DND-41 (cell line): ENCODE measurements at regions not wholly inside any gene's neighbourhood (a gene's known extent, or its start where the extent isn't known, plus 50 kb on each side); places are given as distances from the start of the nearest gene placed in this dataset.

Experiments used
- ATAC-seq: fragments of 200-7000 bp; cut with Tn5 transposase; 3 replicates; pipeline ENCODE4 v1.9.1; 2021; ENCODE audit warnings: low read depth; ENCODE audit not compliant: insufficient read depth
- DNase-seq: peaks from one replicate; pipeline ENCODE4 v3.0.0-alpha.2; 2020
- H2AFZ ChIP-seq: 2 replicates; pipeline ENCODE4 v1.6.0; 2012; ENCODE audit warnings: low read depth, low read length
- H3K27ac ChIP-seq: 2 replicates; pipeline ENCODE4 v1.5.1; 2012; ENCODE audit warnings: low read length, inconsistent platforms
- H3K27me3 ChIP-seq: fragments of 200-600 bp; sonication (generic); 2 replicates; pipeline ENCODE4 v1.6.0; 2012; ENCODE audit warnings: low read length, mild to moderate bottlenecking, inconsistent platforms; ENCODE audit not compliant: insufficient read depth, poor library complexity
- H3K36me3 ChIP-seq: 2 replicates; pipeline ENCODE4 v1.5.1; 2012; ENCODE audit warnings: low read length, inconsistent platforms; ENCODE audit not compliant: insufficient read depth
- H3K4me1 ChIP-seq: 2 replicates; pipeline ENCODE4 v1.5.1; 2012; ENCODE audit warnings: mild to moderate bottlenecking, low read length; ENCODE audit not compliant: insufficient read depth
- H3K4me2 ChIP-seq: 2 replicates; pipeline ENCODE4 v1.6.0; 2012; ENCODE audit warnings: mild to moderate bottlenecking, moderate library complexity, low read length, inconsistent platforms; ENCODE audit not compliant: insufficient read depth
- H3K4me3 ChIP-seq, 2 experiments: fragments of 200-600 bp in 1 of 2; shearing (Covaris generic) in 1 of 2; 2 replicates each; pipeline ENCODE4 v1.5.1; 2012 to 2016; ENCODE audit warnings: inconsistent platforms in 2 of 2, low read length in 2 of 2, mild to moderate bottlenecking in 2 of 2, low read depth in 1 of 2, moderate library complexity in 1 of 2
- H3K79me2 ChIP-seq: 2 replicates; pipeline ENCODE4 v1.6.0; 2012; ENCODE audit warnings: low read length, inconsistent platforms; ENCODE audit not compliant: insufficient read depth
- H3K9ac ChIP-seq: 2 replicates; pipeline ENCODE4 v1.6.0; 2012; ENCODE audit warnings: low read depth, mild to moderate bottlenecking, inconsistent platforms, low read length, moderate library complexity
- H3K9me3 ChIP-seq: 2 replicates; pipeline ENCODE4 v1.5.1; 2012; ENCODE audit warnings: low read length, moderate library complexity, mild to moderate bottlenecking, inconsistent platforms; ENCODE audit not compliant: insufficient read depth, severe bottlenecking
- H4K20me1 ChIP-seq: 2 replicates; pipeline ENCODE4 v1.6.0; 2012; ENCODE audit warnings: low read length; ENCODE audit not compliant: insufficient read depth
- EZH2 ChIP-seq: IDR thresholded peaks from 3 replicates; pipeline ENCODE4 v1.6.1; 2012; ENCODE audit warnings: borderline replicate concordance, low read depth, mild to moderate bottlenecking, moderate library complexity, low read length, inconsistent platforms; ENCODE audit not compliant: severe bottlenecking
- TF ChIP-seq, protein P1 (sequence below): IDR thresholded peaks from 2 replicates; pipeline ENCODE4 v1.5.1; 2012; ENCODE audit warnings: borderline replicate concordance, low read length, moderate library complexity, mild to moderate bottlenecking; ENCODE audit not compliant: poor library complexity, severe bottlenecking; ENCODE audit errors: extremely low read depth

DNA sequence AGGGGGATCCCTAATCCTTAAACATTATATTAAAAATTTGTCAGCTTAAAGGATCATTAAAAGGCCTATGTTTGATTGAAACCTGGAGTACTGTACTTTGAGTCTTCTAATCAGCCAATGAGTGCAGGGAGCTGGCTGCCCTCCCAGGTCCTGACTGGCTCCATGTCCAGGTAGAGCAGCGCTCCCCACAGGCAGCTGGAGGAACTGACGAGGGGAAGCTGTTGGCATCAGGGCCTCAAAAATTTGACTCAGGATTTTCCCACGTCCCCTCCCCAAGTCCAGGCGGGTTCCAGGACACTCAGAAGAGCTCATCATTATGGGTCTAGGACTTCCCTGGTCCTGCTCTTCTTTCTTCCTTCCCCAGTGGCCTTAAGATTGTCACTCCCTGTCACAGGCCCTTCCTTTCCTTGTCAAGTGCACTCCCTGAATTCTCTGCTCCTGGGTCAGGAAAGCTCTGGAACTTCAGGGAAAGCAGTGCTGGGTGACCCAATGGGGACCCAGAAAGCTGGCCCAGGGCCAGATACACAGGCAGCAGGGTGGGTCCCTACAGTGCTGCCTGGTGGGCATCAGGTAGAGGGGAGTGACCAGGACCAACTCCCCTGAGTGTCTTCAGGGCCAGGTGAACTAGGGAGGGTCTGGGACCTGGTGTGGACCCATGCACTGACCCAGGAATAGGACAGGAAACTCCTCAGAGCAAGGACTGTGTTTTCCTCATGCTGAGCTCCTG, 65.5 kb downstream of the GGTLC2 start:
- ATAC-seq, result no peak
- Histone ChIP-seq H3K9ac (no peak overlapping the region), H3K79me2 (no peaks in the 10 kb centered on the region), H3K36me3 (no peaks in the 10 kb centered on the region), H3K9me3 (no peaks in the 10 kb centered on the region), H3K4me1 (no peaks in the 10 kb centered on the region), H3K4me2 (no peak overlapping the region), H3K27me3 (no peaks in the 10 kb centered on the region), H4K20me1 (no peaks in the 10 kb centered on the region), H2AFZ (no peak overlapping the region), H3K4me3 (no peak overlapping the region), H3K27ac (no peak overlapping the region)
- TF ChIP-seq, protein P1, sequence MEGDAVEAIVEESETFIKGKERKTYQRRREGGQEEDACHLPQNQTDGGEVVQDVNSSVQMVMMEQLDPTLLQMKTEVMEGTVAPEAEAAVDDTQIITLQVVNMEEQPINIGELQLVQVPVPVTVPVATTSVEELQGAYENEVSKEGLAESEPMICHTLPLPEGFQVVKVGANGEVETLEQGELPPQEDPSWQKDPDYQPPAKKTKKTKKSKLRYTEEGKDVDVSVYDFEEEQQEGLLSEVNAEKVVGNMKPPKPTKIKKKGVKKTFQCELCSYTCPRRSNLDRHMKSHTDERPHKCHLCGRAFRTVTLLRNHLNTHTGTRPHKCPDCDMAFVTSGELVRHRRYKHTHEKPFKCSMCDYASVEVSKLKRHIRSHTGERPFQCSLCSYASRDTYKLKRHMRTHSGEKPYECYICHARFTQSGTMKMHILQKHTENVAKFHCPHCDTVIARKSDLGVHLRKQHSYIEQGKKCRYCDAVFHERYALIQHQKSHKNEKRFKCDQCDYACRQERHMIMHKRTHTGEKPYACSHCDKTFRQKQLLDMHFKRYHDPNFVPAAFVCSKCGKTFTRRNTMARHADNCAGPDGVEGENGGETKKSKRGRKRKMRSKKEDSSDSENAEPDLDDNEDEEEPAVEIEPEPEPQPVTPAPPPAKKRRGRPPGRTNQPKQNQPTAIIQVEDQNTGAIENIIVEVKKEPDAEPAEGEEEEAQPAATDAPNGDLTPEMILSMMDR, result peak; percentile 34
- TF ChIP-seq EZH2, result no peak
- no peak for DNase-seq

DNA sequence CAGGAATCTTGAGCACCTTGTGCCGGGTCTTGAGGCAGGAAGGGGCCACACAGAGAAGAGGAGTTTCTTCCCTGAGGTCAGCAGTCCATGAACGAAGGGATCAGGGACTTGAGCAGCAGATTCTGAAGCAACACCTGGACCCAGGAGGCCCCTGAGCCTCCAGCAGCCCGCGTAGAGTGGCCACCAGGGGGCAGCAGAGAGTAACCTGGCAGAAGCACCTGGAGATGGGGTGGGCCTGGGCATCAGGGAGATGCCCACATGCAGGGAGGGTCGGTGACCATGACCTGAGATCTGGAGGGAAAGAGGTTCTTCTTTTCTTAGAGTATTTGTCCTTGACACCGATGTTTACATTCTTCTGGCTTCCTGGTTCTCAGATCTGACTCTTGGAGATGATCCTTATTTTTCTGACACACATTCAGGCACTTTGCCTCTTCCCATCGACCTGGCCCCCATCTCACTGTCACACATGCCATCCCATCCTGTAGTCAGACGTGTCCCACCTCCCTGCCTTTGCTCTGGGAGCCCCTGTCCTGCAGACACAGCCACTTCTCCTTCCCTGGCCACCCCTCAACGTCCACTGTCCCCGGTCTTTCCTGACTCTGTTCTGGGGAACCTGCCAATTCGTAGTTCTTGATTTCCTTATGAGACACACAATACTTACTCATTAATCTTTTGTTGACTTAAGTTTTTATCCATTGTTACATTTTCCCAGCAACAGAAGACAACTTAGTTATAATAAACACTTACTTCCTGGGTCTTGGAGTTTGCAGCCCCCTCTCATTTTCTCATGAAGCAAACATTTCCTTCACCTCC, 66.5 kb downstream of the GGTLC2 start:
- TF ChIP-seq EZH2, result no peak
- TF ChIP-seq, protein P1, result peak; percentile 94
- ATAC-seq, result peak; percentile 94
- no peak overlapping the region for H3K4me3 ChIP-seq
- H3K9ac ChIP-seq, result no peak overlapping the region
- no peak overlapping the region for H3K4me2 ChIP-seq
- DNase-seq, result peak; percentile 74
- no peaks in the 10 kb centered on the region for H3K4me1 ChIP-seq
- no peaks in the 10 kb centered on the region for H4K20me1 ChIP-seq
- H3K9me3 ChIP-seq, result no peaks in the 10 kb centered on the region
- no peaks in the 10 kb centered on the region for H3K27me3 ChIP-seq
- no peak overlapping the region for H3K27ac ChIP-seq
- no peaks in the 10 kb centered on the region for H3K79me2 ChIP-seq
- no peaks in the 10 kb centered on the region for H3K36me3 ChIP-seq
- no peak overlapping the region for H2AFZ ChIP-seq

DNA sequence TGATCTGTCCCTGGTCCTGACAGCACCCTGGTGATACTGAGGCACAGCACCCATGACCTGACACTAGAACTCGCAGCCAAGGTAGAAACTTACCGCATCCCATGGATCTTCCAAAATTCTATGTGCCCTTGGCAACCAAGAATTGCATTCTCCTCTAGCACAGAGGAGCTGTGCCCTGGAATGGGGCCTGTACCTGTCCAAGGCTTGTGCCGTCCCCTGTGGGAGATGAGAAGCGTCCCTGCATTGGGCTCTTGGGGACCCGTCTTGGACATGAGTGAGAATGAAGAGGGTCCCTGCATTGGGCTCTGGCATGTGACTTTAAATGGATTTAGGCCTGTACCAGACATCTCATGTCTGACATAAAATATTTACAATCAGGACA, 67.1 kb downstream of the GGTLC2 start:
- no peaks in the 10 kb centered on the region for H3K79me2 ChIP-seq
- H3K9me3 ChIP-seq, result no peaks in the 10 kb centered on the region
- H4K20me1 ChIP-seq, result no peaks in the 10 kb centered on the region
- no peaks in the 10 kb centered on the region for H3K27me3 ChIP-seq
- no peak overlapping the region for H3K27ac ChIP-seq
- H3K9ac ChIP-seq, result no peak overlapping the region
- TF ChIP-seq, protein P1, result no peak
- no peak for TF ChIP-seq EZH2
- H3K4me2 ChIP-seq, result no peak overlapping the region
- H3K4me3 ChIP-seq, result no peak overlapping the region
- no peak for DNase-seq
- no peaks in the 10 kb centered on the region for H3K36me3 ChIP-seq
- ATAC-seq, result no peak
- no peaks in the 10 kb centered on the region for H3K4me1 ChIP-seq
- no peak overlapping the region for H2AFZ ChIP-seq
